NOMO-1 treated with DMSO at 0.1 percent for 48 hours (cell line): ENCODE measurements at regions not wholly inside any gene's neighbourhood (a gene's known extent, or its start where the extent isn't known, plus 50 kb on each side); places are given as distances from the start of the nearest gene placed in this dataset.

Experiments
- DNase-seq: peaks from one replicate; lab custom pipeline; 2025; ENCODE audit not compliant: unreplicated experiment; lab: John Stamatoyannopoulos, UW

- DNase-seq: no peak
Measured at GRCh38 chr1:162970021-162970420, 99.1 kb upstream of the RGS4 start.

DNA sequence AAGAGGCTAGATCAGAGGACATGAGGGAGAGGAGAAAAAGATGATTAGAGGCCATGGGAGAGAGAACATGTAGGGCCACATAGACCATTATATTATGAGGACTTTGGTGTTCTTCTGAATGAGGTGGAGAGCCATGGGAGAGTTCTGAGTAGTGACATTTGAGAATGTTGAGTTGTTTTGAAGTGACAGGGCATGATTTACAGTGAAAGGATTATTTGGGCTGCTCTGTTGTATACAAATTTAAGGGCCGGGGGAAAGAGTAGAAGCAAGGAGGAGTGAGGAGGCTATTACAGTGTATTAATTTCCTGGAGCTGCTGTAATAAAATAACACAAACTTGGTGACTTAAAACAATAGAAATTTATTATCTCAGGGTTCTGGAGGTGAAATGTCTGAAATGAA is 102.5 kb upstream of the RGS4 start:
- no peak for DNase-seq

DNA sequence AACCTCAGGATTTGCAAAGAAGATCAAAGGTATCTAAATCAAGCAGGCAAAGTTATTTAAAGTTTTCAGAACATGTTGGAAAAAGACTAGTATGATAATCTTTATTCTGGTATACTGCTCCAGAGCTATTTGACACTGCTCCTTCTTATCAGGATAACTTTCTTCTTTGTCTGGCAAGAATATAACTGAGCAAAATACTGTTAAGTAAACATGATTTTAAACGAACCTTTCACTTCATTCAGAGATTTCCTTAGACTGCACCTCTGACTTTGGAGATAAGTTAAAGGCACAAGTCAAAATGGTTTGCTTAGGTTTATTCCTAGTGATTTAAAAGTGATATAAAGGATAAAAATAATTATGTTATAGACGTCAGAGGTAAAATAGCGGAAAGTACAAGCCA is 103.9 kb upstream of the CCDC190 start:
- no peak for DNase-seq

DNA sequence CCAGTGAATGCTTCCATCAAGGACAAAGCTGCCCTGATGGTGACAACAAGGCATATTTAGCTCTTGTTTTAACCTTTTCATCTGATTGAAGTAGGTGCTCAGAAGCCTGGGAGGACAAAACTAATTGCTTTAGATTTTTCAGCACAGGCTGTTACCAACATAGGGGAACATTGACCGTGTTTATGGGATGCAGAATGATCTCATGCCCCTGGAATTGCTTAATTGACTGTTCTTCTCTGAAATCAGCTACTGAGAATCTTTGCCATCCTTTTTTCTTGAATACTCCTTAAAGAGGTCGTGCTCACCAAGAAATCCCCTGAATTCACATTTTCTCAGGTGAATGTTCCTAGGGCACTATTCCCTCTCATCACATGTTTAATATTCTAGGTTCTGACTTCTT is 95.9 kb upstream of the CCDC190 start:
- DNase-seq: no peak

DNA sequence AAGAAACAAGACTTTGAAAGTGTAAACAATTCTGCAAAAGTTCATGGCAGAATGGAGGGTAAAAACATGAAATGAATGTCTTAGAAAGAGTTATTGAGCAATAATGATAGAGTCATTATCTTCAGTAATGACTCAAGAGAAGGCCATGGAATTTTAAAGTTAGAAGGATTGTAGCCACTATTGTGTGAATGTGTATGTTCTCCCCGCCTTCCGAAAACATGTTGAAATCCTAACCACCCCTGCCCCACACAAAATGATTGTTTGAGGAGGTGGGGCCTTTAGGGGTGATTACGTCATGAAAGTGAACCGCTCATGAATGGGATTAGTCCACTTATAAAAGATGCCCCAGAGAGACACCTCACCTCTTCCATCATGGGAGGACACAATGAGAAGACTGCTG is 93.8 kb upstream of the CCDC190 start:
- no peak for DNase-seq

DNA sequence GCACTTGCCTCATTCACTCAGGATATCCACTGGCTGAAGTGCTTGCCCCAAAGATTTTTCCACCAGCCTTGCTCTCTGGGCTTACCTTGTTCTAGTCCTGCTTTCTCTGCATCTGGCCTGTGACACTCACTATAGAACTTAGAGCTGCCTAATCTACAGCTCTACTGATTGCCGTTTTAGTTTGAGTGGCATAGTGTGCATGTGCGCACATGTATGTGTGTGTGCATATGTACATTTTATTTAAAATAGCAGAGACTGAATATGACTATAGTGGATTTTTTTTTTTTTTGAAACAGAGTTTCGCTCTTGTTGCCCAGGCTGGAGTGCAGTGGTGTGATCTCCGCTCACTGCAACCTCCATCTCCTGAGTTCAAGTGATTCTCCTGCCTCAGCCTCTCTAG is 92.0 kb upstream of the CCDC190 start:
- no peak for DNase-seq

DNA sequence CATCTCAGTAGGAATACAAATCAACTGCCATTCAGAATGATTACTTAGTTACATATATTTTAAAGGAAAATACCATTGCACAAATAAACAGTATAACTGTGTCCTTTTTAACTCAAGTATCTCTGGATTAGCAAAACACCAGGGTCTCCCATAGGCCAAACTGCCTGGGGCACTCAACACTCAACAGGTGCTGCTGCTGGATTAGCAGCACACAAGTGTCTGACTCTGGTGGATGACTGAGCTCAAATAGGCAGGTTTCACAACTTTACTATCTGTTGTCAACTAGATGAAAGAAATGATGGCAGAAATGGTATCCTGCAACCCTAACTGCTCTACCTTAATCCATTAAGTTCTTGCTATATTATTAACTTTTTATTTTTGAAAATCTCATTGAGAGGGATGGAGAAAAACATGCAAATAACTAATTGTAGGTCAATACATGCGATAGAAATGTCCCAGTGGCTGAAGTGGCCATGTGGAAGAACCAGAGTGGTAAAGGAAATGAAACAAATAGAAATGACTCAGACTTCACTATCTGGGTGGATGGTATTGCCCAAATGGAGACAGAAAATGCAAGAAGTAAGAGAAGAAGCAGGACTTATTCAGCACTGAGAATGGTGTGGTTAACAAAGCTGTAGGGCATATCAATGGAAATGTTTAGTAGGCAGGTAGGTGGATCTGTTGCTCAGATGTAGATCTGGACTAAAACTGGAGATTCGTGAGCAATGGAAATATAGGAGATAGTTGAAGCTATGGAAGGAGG is 90.8 kb upstream of the CCDC190 start:
- peak; percentile 16 for DNase-seq

DNA sequence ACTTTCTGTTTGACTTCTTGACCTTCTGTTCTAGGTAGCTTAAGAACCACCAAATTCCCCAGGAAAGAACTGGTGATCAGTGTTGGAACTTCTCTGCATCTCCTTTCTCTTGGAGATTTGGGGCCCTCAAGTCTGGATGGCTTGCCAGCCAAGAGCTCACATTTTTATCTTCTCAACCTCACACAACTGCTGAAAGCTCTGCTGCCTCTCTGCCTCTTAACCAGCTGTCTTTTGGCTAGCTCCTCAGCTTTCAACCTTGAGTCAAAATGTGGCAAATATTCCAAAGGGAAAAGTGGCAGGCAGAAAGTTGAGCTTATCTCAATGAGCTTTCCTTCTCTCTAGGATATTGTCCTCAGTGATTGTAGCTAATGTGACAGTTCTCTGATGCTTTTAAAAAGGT is 89.2 kb upstream of the CCDC190 start:
- DNase-seq: no peak

DNA sequence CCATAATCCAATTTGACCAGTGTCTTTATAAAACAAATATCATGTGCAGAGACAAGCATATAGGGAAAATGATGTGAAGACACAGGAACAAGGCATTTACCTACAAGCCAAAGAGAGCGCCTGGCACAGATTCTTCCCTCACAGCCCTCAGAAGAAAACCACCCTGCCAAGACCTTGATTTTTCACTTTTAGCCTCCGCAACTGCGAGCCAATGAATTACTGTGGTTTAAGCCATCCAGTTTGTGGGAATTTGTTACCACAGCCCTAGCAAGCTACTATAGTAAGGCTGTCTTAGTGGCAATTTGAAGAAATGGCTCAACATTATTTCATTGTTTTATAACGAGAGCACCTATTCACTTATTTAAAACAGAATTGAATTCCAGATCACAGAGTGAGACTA is 85.7 kb upstream of the CCDC190 start:
- DNase-seq: no peak

GRCh38 chr1:162944974-162945674 is 84.1 kb upstream of the CCDC190 start:
- DNase-seq: no peak

DNA sequence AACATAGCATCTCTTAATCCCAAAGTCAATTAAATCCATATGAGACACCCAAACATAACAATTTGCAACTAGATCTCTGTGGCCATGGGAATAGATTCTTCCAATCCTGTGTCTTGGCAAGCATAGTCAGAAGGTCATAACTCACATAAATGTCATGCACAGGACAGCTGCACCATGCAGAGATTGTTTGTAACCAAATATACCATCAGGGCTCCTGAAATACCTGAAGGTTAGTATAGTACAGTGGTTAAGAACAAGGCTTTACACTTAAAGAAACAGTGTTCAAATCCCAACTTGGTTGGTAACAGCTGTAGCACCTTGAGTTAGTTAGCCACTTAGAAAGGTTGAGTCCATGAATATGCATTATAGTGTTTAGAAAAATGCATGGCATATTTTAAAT is 82.6 kb upstream of the CCDC190 start:
- DNase-seq: no peak

- DNase-seq: no peak
Measured at GRCh38 chr1:162942916-162943559, 82.1 kb upstream of the CCDC190 start.

DNA sequence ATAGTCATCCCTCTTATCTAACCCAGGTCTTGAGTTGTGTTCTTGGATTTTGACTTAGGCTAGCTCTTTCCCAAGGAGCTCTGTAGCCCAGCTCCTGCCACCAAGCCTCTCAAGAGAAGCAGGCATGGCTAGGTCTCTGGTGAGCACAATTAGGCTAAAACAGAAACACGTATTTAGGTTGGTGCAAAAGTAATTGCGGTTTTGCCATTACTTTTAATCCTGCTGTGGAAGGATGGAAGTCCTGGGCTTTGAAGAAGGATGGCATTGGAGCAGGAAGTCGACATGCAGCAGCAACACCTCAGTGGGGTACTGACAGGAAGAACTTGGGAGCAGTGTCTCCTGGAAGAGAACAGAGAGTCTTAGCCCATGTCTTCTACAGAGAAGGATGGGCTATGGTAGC is 80.0 kb upstream of the CCDC190 start:
- DNase-seq: no peak

GRCh38 chr1:162939035-162939434 is 78.1 kb upstream of the CCDC190 start:
- no peak for DNase-seq

GRCh38 chr1:162937716-162938395 is 76.9 kb upstream of the CCDC190 start:
- DNase-seq: no peak

DNA sequence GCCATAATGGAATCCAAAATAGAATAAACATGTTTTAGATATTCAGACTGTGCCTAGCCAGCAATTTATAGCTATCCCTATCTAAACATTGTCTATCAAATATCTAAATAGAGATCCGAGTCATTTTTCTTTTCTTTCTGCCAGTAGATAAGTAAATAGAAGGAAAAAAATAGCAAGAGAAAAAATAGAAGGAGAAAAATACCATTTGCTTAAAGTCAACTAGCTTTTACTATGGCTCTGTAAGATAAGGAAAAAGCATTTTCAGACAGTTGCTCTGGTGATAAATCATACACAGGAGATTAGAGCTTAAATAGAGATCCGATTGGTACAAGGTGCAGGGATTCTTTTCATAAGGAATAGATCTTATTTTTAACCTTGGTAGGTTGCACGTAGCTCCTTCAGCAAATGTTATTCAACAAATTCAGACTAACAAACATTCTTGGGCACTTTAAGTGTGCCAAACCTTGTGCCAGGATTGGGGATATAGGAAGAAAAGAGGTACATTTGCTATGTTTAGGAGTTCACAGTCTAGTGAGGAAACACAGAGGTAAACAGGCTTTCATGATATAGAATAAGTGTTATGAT is 70.1 kb upstream of the CCDC190 start:
- no peak for DNase-seq

DNA sequence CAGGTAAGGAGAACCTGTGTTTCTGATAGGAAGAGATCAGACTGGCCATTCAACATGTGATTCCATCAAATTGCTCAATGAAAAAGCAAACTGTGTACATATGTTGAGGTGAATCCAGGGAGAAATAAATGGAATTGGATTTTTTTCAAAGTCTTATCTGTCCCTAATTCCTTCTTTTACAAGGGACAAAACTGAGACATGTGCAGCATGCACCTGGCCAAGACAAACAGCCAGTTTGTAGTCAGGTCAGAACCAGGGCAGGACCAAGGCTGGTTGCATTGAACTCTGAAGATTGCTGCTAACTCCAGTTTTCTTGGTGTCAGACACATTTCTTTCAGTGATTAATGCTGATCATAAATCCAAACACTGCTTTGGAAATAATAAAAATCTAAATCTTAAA is 69.6 kb upstream of the CCDC190 start:
- no peak for DNase-seq

GRCh38 chr1:162929177-162929576 is 68.2 kb upstream of the CCDC190 start:
- no peak for DNase-seq

- peak; percentile 14 for DNase-seq
Measured at GRCh38 chr1:162928141-162928540, 67.2 kb upstream of the CCDC190 start.

- DNase-seq: no peak
Measured at GRCh38 chr1:162927421-162927820, 66.4 kb upstream of the CCDC190 start.

DNA sequence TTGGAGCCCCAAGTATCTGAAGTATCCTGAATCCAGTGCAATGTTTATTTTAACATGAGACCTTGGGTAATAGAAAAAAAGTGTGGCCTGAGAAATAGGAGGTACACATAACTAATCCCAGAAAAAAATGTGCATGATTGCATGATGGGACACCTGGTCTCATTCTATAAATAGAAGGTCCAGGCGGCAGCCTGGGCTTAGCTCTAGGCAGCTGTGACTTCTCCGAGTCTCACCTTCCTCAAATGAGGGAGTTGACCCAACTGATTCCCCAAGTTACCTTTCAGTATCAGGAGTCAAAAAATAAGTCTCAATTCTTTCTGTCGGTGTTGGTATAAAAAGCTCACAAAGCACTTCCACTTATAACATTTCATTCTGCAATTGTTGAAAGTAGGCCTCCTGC is 65.9 kb upstream of the CCDC190 start:
- no peak for DNase-seq
